GM12878 (cell line): ENCODE measurements at regions not wholly inside any gene's neighbourhood (a gene's known extent, or its start where the extent isn't known, plus 50 kb on each side); places are given as distances from the start of the nearest gene placed in this dataset.

Experiments used
- ATAC-seq: fragments of 200-7000 bp; cut with Tn5 transposase; 3 replicates; pipeline ENCODE4 v1.9.1; 2020; ENCODE audit warnings: mild to moderate bottlenecking, moderate library complexity
- BruUV-seq: library from RNA; stranded (reverse); fragments of 400-500 nt; replicated peaks from 2 replicates; lab custom pipeline; 2021; lab: Mats Ljungman, UMichigan
- CTCF ChIA-PET: fragments of 300-600 bp; sonication (Branson Sonifier 250); formaldehyde crosslinking; extraction: SDS; loops from one replicate; lab custom pipeline; 2021; ENCODE audit warnings: inconsistent platforms; lab: Yijun Ruan, JAX
- POLR2A ChIA-PET: fragments of 350-600 bp; formaldehyde crosslinking; extraction: SDS; loops from one replicate; lab custom pipeline; 2021; ENCODE audit warnings: inconsistent platforms; lab: Charles Lee
- RAD21 ChIA-PET: fragments of 300-600 bp; sonication (Branson Sonifier 250); formaldehyde crosslinking; loops from one replicate; lab custom pipeline; 2023; ENCODE audit warnings: antibody characterized with exemption; ENCODE audit not compliant: unreplicated experiment; lab: Charles Lee
- SMC1A ChIA-PET: fragments of 300-600 bp; sonication (Branson Sonifier 250); formaldehyde crosslinking; loops from one replicate; lab custom pipeline; 2023; ENCODE audit not compliant: unreplicated experiment, uncharacterized antibody; lab: Charles Lee
- DNase-seq: peaks from one replicate; pipeline ENCODE4 v3.0.0-alpha.2; 2011; ENCODE audit warnings: low read depth, low spot score
- FAIRE-seq: peaks from 3 replicates; lab custom pipeline; 2011; peaks lifted over from hg19 to GRCh38; lab: Jason Lieb, UNC
- H2AFZ ChIP-seq: 2 replicates; pipeline ENCODE4 v1.6.0; 2011; ENCODE audit warnings: low read depth, low read length, control low read depth; ENCODE audit not compliant: control insufficient read depth
- H3K27ac ChIP-seq: 2 replicates; pipeline ENCODE4 v1.5.1; 2011; ENCODE audit warnings: control low read depth; ENCODE audit not compliant: control insufficient read depth, insufficient read depth
- H3K27me3 ChIP-seq, 2 experiments: replicated peaks in 1 of 2; 2 replicates each; pipeline versions ENCODE4 v1.6.0 to v1.6.1; 2011; ENCODE audit warnings: low read length in 1 of 2; ENCODE audit not compliant: control insufficient read depth in 2 of 2, insufficient read depth in 2 of 2
- H3K36me3 ChIP-seq, 2 experiments: 2 replicates each; pipeline ENCODE4 v1.5.1; 2011; ENCODE audit warnings: low read length in 1 of 2; ENCODE audit not compliant: control insufficient read depth in 2 of 2, insufficient read depth in 2 of 2
- H3K4me1 ChIP-seq: 2 replicates; pipeline ENCODE4 v1.6.1; 2011; ENCODE audit warnings: mild to moderate bottlenecking, low read length, moderate library complexity, mixed read lengths; ENCODE audit not compliant: control insufficient read depth, insufficient read depth
- H3K4me2 ChIP-seq: 2 replicates; pipeline ENCODE4 v1.6.0; 2011; ENCODE audit warnings: control low read depth; ENCODE audit not compliant: control insufficient read depth, insufficient read depth
- H3K4me3 ChIP-seq: fragments of 200-600 bp; sonication (generic); 2 replicates; pipeline ENCODE4 v1.5.1; 2016
- H3K79me2 ChIP-seq: 2 replicates; pipeline ENCODE4 v1.6.0; 2011; ENCODE audit warnings: low read length; ENCODE audit not compliant: control insufficient read depth, insufficient read depth
- H3K9ac ChIP-seq: 2 replicates; pipeline ENCODE4 v1.8.0; 2011; ENCODE audit warnings: low read length, control low read depth, mixed read lengths; ENCODE audit not compliant: control insufficient read depth, insufficient read depth
- H3K9me3 ChIP-seq: replicated peaks from 3 replicates; pipeline ENCODE4 v1.5.1; 2011; ENCODE audit warnings: mild to moderate bottlenecking, low read length; ENCODE audit not compliant: control insufficient read depth, insufficient read depth
- H4K20me1 ChIP-seq: 2 replicates; pipeline ENCODE4 v1.6.0; 2011; ENCODE audit not compliant: control insufficient read depth, insufficient read depth
- CHD2 ChIP-seq: IDR thresholded peaks from 2 replicates; pipeline ENCODE4 v1.6.1; 2011; ENCODE audit warnings: low read depth, low read length, improper control_type of control experiment, borderline replicate concordance
- FOS ChIP-seq: IDR thresholded peaks from 3 replicates; pipeline ENCODE4 v1.6.1; 2011; ENCODE audit warnings: borderline replicate concordance; ENCODE audit not compliant: insufficient read length; ENCODE audit errors: extremely low read depth
- IKZF2 ChIP-seq, 2 experiments: fragments of 450-650 bp; IDR thresholded peaks; 2 replicates each; pipeline ENCODE4 v1.6.1; 2017; ENCODE audit warnings: mild to moderate bottlenecking in 2 of 2, moderate library complexity in 2 of 2
- LARP7 ChIP-seq: fragments of 450-650 bp; IDR thresholded peaks from 2 replicates; pipeline ENCODE4 v1.6.1; 2017; ENCODE audit warnings: mild to moderate bottlenecking
- MXI1 ChIP-seq: fragments of 150-350 bp; IDR thresholded peaks from 2 replicates; pipeline ENCODE4 v1.6.1; 2011; ENCODE audit warnings: low read depth, mild to moderate bottlenecking, inconsistent platforms, low read length, improper control_type of control experiment
- SUPT20H ChIP-seq: IDR thresholded peaks from 2 replicates; pipeline ENCODE4 v1.6.1; 2011; ENCODE audit warnings: low read depth, mild to moderate bottlenecking, low read length, moderate library complexity, borderline replicate concordance; ENCODE audit not compliant: control insufficient read depth
- TCF3 ChIP-seq: IDR thresholded peaks from 2 replicates; pipeline ENCODE4 v1.6.1; 2012; ENCODE audit warnings: low read depth, mild to moderate bottlenecking, low read length, borderline replicate concordance; ENCODE audit not compliant: insufficient read depth
- TCF7 ChIP-seq: IDR thresholded peaks from 2 replicates; pipeline ENCODE4 v1.6.1; 2014; ENCODE audit warnings: antibody characterized with exemption, borderline replicate concordance
- USF2 ChIP-seq: IDR thresholded peaks from 2 replicates; pipeline ENCODE4 v1.6.1; 2011; ENCODE audit warnings: low read depth, low read length, improper control_type of control experiment, borderline replicate concordance
- ZNF217 ChIP-seq: fragments of 450-650 bp; IDR thresholded peaks from 2 replicates; pipeline ENCODE4 v1.6.1; 2017; ENCODE audit warnings: antibody characterized with exemption, mild to moderate bottlenecking
- ZNF384 ChIP-seq: IDR thresholded peaks from 2 replicates; pipeline ENCODE4 v1.6.1; 2012; ENCODE audit warnings: low read depth, mild to moderate bottlenecking, low read length, improper control_type of control experiment, borderline replicate concordance
- ZNF687 ChIP-seq: fragments of 450-650 bp; IDR thresholded peaks from 2 replicates; pipeline ENCODE4 v1.6.1; 2017; ENCODE audit warnings: mild to moderate bottlenecking, moderate library complexity
- WGBS: methylation state at CpG from one replicate; pipeline ENCODE4 v1.1.6; 2016; ENCODE audit warnings: low lambda C conversion rate; ENCODE audit not compliant: insufficient replicate concordance, insufficient coverage; ENCODE audit errors: missing lambda C conversion rate; 5-methylcytosine and 5-hydroxymethylcytosine counted together
- in situ Hi-C: fragments of 300-500 bp; cut with MboI; formaldehyde crosslinking; loops from 9 replicates; pipeline ENCODE4 v1.14.3; 2018; ENCODE audit warnings: mixed read lengths
- intact Hi-C: fragments of 100-400 bp; cut with micrococcal nuclease; formaldehyde crosslinking; loops from one replicate; pipeline ENCODE4 v1.14.2; 2022; ENCODE audit not compliant: unreplicated experiment
- TF ChIP-seq, protein P1 (sequence below): fragments of 150-350 bp; IDR thresholded peaks from 2 replicates; pipeline ENCODE4 v1.6.1; 2014; ENCODE audit warnings: mild to moderate bottlenecking, low read depth, low read length

DNA sequence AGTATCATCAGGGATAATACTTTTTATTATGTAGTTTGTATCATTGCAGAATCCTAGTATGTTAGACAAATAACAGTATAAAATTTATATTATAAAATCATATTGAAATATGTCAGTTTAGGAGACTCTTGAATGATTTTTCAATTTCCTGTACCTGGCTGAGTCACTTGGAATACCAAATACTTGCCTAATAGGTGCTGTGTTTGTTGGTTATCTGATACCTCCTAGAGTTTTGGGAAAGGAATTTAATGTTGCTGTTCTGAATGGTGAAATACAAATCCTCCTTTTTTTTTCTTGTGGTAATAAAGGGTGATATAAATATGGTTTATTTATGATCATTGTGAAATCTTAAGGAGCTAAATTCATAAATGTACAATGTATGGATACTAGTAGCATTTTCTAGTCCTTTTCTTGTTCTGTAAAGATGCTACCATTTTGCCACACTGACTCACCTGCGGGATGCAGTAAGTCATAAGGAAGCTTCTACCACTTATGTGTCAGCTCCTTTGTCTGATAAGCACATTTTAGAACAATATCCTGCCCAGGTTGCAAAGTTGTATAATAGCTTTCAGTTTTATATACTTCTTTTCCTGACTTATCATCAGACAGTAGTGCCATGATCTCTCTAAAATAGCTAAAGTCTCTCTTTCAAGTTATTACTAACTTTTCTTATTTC lies 465.5 kb downstream of the XIRP2 start (continued):
- no peak for TF ChIP-seq MXI1
- TF ChIP-seq LARP7 = no peak
- TF ChIP-seq FOS = no peak
- TF ChIP-seq ZNF687 = no peak
- TF ChIP-seq TCF3 = no peak
- TF ChIP-seq CHD2 = no peak
- no peak for TF ChIP-seq TCF7
- TF ChIP-seq ZNF217 = no peak

DNA sequence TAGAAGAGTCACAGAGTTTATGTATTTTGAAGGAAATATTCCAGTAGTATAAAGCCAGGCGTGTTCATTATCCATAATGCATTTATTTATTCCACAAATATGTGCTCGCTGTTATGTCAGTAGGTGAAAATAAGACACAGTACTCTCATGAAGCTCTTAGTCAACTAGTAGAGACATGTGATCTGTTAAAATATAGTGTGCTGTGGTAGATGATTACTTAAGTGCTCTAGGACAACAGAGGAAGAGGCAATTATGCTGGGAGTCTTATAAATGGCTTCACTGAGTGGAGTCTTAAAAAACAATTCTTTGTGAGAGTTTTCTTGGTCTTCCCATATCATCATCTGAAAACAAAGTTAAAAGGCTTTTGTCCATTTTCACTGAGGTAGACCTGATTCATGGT lies 457.3 kb downstream of the XIRP2 start:
- DNase-seq (no peak), FAIRE-seq (peak; percentile 52), ATAC-seq (no peak)
- Histone ChIP-seq H3K4me1 (no peaks in the 10 kb centered on the region), H3K27me3 (no peaks in the 10 kb centered on the region), H3K27ac (no peak overlapping the region), H3K4me2 (no peak overlapping the region), H4K20me1 (no peaks in the 10 kb centered on the region), H3K4me3 (no peak overlapping the region), H3K9me3 (no peaks in the 10 kb centered on the region), H3K36me3 (no peaks in the 10 kb centered on the region)
- no TSS peak for BruUV-seq
- SMC1A ChIA-PET = interaction anchor here (0.6 kb wide), 2 partner anchors 9 to 133 kb away, joined by 3 read pairs; no protein-coding TSS in a partner anchor
- in situ Hi-C loops (no loop called here), intact Hi-C loops (no loop called here)
- CTCF ChIA-PET = no interaction called here
- RAD21 ChIA-PET = no interaction called here
- TF ChIP-seq USF2 (no peak), IKZF2 (IDR thresholded peaks at IDR 0.05) (no peak), ZNF384 (no peak), SUPT20H (no peak)
- TF ChIP-seq, protein P1, sequence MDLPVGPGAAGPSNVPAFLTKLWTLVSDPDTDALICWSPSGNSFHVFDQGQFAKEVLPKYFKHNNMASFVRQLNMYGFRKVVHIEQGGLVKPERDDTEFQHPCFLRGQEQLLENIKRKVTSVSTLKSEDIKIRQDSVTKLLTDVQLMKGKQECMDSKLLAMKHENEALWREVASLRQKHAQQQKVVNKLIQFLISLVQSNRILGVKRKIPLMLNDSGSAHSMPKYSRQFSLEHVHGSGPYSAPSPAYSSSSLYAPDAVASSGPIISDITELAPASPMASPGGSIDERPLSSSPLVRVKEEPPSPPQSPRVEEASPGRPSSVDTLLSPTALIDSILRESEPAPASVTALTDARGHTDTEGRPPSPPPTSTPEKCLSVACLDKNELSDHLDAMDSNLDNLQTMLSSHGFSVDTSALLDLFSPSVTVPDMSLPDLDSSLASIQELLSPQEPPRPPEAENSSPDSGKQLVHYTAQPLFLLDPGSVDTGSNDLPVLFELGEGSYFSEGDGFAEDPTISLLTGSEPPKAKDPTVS = no peak
- TF ChIP-seq, all 136 proteins: peak for 0
- no peaks in the 10 kb centered on the region for H3K79me2 ChIP-seq
- WGBS = 2% methylated on average over 2 of the region's 2 CpGs
- H3K9ac ChIP-seq = no peak overlapping the region
- no peak overlapping the region for H2AFZ ChIP-seq
- POLR2A ChIA-PET = no interaction called here
